GM19452 (cell line): ENCODE measurements at regions not wholly inside any gene's neighbourhood (a gene's known extent, or its start where the extent isn't known, plus 50 kb on each side); places are given as distances from the start of the nearest gene placed in this dataset.

Source experiments
- ATAC-seq: cut with Tn5 transposase; IDR thresholded peaks from one replicate; pipeline ENCODE4 v1.9.1; 2021; ENCODE audit not compliant: unreplicated experiment

- no peak for ATAC-seq
Measured at GRCh38 chr14:71321574-71322315, 414.5 kb downstream of the PCNX1 start.

- no peak for ATAC-seq
Measured at GRCh38 chr14:71322655-71323250, 415.5 kb downstream of the PCNX1 start.

DNA sequence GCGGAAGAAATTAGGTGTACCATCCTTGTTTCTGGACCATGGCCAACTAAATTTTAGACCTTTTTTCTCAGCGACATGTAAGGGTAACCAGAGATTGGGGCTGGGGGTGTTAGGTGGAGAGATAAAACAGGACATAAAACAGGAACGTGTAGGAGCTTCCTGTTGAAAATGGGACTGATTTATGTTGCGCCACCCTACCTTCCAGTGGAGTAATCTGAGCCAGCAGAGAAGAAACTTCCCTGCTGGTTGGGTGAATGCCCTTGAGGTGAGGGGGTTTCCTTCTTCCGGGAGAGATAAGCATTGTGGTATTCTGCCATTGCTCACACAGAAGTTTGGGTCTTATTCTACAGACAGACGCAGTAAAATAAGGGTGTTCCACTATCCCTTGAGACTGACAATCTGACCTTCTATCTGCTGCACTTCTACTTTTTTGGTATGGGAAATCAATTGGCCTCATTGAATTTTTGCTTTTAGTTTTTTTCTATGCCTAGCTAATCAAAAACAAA lies 417.6 kb downstream of the PCNX1 start:
- ATAC-seq = no peak

DNA sequence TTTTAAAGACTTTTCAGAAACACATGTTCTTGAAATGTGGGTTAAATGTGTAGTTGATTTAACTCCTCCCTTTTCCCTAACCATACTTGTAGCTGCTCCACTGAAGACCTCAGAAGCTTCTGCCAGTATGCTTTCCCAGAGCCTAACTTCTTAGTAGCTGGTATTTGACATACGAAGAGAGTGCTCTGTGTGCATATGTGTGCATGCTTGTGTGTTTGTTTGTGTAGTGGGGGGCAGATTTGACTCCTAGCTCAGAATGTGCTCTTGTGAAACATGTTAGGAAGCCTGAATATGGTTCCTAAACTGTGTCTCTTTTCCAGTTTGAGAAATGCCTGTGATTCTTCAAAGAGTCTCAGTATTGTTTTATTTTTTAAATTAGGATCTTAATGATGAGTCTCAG lies 420.4 kb downstream of the PCNX1 start:
- no peak for ATAC-seq

GRCh38 chr14:71328183-71328582 lies 420.9 kb downstream of the PCNX1 start:
- no peak for ATAC-seq

DNA sequence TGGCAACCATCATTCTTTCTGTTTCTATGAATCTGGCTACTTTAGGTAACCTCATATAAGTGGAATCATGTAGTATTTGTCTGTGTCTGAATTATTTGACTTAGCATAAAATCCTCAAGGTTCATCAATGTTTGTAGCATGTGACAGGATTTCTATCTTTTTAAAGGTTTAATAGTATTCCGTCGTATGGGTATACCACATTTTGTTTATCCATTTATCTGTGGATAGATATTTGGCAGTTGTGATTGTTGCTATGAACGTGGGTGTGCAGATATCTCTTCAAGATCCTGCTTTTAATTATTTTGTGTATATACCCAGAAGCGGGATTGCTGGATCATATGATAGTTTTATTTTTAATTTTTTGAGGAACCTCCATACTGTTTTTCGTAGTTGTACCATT lies 421.7 kb downstream of the PCNX1 start:
- no peak for ATAC-seq

- no peak for ATAC-seq
Measured at GRCh38 chr14:71331403-71331802, 424.1 kb downstream of the PCNX1 start.

DNA sequence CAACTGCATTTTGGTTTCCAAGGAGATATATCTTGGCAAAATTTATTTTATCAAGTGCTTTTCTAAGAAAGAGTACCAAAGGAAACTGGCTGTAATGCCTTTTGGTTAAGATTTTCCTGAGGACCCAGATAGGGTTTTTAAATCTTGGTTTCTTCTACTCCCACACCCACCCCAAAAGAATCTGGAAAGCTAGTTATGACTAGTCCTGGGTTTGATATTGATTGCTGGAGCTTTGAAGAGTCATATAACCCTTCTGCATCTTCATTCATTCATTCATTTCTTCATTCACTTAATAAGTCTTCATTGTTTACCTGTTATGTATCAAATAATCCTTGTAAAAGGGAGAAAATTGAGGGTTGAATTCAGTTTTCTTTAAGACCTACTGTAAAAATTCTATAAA lies 425.2 kb downstream of the PCNX1 start:
- ATAC-seq = no peak

GRCh38 chr14:71333705-71334104 lies 426.4 kb downstream of the PCNX1 start:
- ATAC-seq = no peak

DNA sequence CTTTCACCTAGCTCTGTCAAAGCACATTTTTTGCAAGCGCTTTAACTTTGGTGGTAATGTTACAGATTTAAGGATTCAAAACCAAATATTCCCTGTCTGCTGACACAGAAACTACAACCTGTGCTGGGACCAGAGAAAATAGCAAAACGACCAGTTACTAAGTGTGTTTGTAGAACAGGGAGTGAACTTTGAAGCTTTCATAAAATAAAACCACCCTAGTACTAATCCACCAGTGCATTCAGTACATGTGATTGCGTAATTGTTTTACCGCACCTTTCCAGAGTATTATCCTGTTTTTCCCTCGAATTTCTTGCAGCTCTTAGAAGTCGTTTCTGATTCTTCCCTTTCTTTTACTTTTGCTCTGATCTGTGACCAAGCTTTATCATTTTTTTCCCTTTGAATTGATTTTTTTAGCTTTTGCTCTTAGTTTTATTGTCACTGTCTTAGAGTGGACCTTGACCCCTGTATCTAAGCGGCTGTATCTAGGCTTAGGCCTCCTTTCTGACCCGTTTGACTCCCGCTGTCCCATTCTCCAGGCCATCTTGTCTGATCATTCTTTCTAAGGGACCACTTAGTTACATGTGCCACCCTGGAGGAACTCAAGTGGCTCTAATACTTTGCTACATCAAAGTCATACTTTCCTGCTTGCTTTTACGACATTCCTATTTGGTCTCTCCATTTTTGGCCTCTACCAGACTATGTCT lies 429.4 kb downstream of the PCNX1 start:
- no peak for ATAC-seq

GRCh38 chr14:71338153-71338552 lies 430.9 kb downstream of the PCNX1 start:
- no peak for ATAC-seq

DNA sequence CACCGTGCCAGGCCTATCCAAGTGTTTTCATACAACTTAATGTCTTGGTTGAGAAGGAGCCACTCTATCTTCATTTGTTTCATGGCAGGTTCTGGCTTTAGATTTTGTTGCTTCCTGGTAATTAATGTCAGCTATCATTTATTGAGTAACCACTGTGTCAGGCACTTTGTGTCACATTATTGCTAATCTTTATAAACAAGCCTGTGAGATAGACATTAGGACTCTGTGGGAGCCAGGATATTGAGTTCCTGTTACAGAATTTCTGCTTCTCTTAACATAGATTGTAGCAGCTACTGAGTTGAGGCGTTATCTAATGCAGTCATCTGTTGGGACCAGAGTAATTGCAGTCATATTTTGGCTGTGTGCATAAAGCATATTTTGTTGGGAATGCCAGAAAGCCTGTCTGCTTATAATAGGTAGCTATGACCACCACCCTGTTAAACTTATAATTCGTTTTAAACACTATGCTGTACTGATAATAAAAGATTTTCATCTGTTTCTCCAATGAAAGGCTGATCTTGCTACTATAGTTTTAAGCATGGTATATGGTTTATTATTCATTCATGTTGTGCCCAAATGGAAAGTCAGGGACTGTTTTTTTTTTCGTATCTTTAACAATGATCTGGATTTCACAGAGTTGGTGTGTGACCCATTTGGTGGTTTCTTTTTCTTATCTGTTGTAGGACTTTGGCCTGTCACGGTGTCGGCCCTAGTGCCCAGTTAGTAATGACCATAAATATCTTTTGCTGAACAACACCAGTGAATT lies 432.6 kb downstream of the PCNX1 start:
- ATAC-seq = no peak

DNA sequence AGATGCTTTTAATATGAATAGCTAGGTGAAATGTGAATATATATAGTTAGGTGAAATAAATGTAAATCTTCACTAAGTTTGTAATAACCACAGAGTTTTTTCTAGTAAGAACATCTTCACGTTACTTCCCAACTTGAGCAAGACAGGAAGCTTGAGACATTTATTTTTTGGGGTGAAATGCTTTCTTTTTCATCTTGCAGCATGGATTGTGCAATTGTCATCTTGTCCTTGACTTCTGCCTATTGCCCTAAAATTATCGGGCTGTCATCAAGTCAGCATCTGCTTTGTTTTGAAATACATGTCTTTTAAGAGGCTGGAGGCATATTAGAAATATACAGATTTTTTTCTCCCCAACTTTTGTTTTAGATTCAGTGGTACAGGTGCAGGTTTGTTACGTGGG lies 433.9 kb downstream of the PCNX1 start:
- no peak for ATAC-seq

DNA sequence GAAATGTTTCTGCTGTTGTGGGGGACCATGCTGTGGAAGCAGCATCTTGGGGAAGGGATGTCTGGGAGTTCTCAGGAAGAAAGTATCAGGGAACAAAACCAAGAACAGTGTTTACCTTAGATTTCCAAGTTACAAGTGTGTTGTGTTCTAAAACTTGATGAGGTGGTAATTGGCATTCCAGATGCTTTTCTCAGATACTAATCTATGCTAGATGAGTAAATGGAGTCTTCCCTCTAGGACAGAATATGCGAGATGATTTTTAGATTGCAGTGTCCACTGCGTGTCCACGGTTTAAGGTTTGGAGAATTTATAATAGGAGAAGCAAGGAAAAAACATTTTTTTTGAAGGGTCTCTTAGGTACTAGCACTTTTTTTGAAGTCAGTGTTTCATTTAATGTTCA lies 436.5 kb downstream of the PCNX1 start:
- no peak for ATAC-seq

DNA sequence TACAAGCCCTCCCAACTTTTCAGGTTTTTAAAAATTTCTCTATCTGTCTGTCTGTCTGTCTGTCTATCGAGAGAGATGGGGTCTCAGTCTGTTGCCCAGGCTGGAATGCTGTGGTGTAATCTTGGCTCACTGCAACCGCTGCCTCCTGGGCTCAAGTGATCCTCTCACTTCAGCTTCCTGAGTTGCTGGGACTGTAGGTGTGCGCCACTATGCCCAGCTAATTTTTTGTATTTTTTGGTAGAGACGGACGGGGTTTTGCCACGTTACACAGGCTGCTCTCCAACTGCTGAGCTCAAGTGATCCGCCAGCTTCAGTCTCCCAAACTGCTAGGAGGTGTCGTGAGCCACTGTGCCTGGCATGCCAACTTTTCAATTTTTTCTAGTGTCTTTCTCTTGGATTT lies 437.2 kb downstream of the PCNX1 start:
- no peak for ATAC-seq

- ATAC-seq = no peak
Measured at GRCh38 chr14:71346685-71347084, 439.4 kb downstream of the PCNX1 start.

GRCh38 chr14:71348394-71348793 lies 441.1 kb downstream of the PCNX1 start:
- ATAC-seq = no peak

DNA sequence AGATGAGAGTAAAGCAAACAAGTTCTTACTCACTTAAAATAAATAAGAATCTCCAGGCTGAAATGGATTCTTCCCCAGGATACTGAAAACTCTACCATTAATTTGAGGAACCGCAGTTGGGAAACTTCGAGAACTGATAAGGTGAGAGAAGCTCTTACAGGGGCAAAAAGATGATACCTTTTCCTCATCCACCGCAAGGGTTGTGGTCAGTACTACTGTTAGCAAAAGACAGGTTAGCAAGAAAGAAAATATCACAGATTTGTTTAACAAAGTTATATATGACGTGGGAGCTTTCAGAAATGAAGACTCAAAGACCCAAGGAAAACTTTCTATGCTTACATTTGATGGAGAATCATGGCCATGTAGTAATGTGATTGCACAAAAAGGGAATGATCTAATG lies 441.6 kb downstream of the PCNX1 start:
- no peak for ATAC-seq

DNA sequence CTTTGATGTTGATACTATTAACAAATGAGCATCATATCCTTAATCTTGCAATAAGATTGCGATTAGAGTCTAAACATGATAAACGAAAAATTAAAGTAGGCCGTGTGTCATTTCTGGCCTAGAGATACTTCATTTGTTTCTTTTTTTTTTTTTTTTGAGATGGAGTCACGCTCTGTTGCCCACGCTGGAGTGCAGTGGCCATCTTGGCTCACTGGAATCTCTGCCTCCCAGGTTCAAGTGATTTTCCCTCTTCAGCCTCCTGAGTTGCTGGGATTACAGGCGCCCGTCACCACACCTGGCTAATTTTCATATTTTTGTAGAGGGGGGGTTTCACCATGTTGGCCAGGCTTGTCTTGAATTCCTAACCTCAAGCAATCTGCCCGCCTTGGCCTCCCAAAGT lies 446.9 kb downstream of the PCNX1 start:
- no peak for ATAC-seq

- ATAC-seq = no peak
Measured at GRCh38 chr14:71354801-71355200, 447.5 kb downstream of the PCNX1 start.
